HG03521 (cell line): ENCODE measurements at regions not wholly inside any gene's neighbourhood (a gene's known extent, or its start where the extent isn't known, plus 50 kb on each side); places are given as distances from the start of the nearest gene placed in this dataset.
"Not testable (repeated sequence)": the region's sequence is repeated elsewhere in the genome, so short reads cannot be mapped to it uniquely, and the experiment has no call there.

Experiments used
- ATAC-seq: cut with Tn5 transposase; IDR thresholded peaks from one replicate; pipeline ENCODE4 v1.9.1; 2021; ENCODE audit warnings: mild to moderate bottlenecking, moderate library complexity; ENCODE audit not compliant: unreplicated experiment

GRCh38 chr1:243074224-243074623 lies 180.9 kb downstream of the CEP170 start:
- not testable (repeated sequence) for ATAC-seq

GRCh38 chr1:243067056-243067455 lies 188.0 kb downstream of the CEP170 start:
- ATAC-seq, result not testable (repeated sequence)

- not testable (repeated sequence) for ATAC-seq
Observed at GRCh38 chr1:243061965-243062364, 193.1 kb downstream of the CEP170 start.

GRCh38 chr1:243055510-243055909 lies 199.6 kb downstream of the CEP170 start:
- ATAC-seq, result not testable (repeated sequence)

GRCh38 chr1:243055091-243055490 lies 200.0 kb downstream of the CEP170 start:
- not testable (repeated sequence) for ATAC-seq

GRCh38 chr1:243054681-243055080 lies 200.4 kb downstream of the CEP170 start:
- not testable (repeated sequence) for ATAC-seq

GRCh38 chr1:243053048-243053447 lies 202.0 kb downstream of the CEP170 start:
- not testable (repeated sequence) for ATAC-seq

GRCh38 chr1:243050613-243051012 lies 204.5 kb downstream of the CEP170 start:
- not testable (repeated sequence) for ATAC-seq

GRCh38 chr1:243049716-243050115 lies 205.4 kb downstream of the CEP170 start:
- ATAC-seq, result not testable (repeated sequence)

- ATAC-seq, result not testable (repeated sequence)
Observed at GRCh38 chr1:243021365-243021764, 233.7 kb downstream of the CEP170 start.

- ATAC-seq, result not testable (repeated sequence)
Observed at GRCh38 chr1:243019030-243019635, 235.9 kb downstream of the CEP170 start.

GRCh38 chr1:243010719-243011118 lies 244.4 kb downstream of the CEP170 start:
- ATAC-seq, result not testable (repeated sequence)

- not testable (repeated sequence) for ATAC-seq
Observed at GRCh38 chr1:243001003-243001402, 254.1 kb downstream of the CEP170 start.

GRCh38 chr1:242992776-242993175 lies 262.3 kb downstream of the CEP170 start:
- not testable (repeated sequence) for ATAC-seq

GRCh38 chr1:242985096-242985495 lies 270.0 kb downstream of the CEP170 start:
- not testable (repeated sequence) for ATAC-seq

- not testable (repeated sequence) for ATAC-seq
Observed at GRCh38 chr1:242973341-242973740, 281.7 kb downstream of the CEP170 start.

GRCh38 chr1:242966892-242967291 lies 288.2 kb downstream of the CEP170 start:
- no peak for ATAC-seq

- ATAC-seq, result not testable (repeated sequence)
Observed at GRCh38 chr1:242959397-242959796, 295.7 kb downstream of the CEP170 start.

- ATAC-seq, result not testable (repeated sequence)
Observed at GRCh38 chr1:242954945-242955344, 300.1 kb downstream of the CEP170 start.

GRCh38 chr1:242946206-242946605 lies 308.9 kb downstream of the CEP170 start:
- no peak for ATAC-seq

GRCh38 chr1:242936725-242937124 lies 318.4 kb downstream of the CEP170 start:
- peak; percentile 74 for ATAC-seq

GRCh38 chr1:242924717-242925116 lies 330.4 kb downstream of the CEP170 start:
- not testable (repeated sequence) for ATAC-seq

- ATAC-seq, result not testable (repeated sequence)
Observed at GRCh38 chr1:242923603-242924002, 331.5 kb downstream of the CEP170 start.
